HCT116 (cell line): ENCODE measurements at regions not wholly inside any gene's neighbourhood (a gene's known extent, or its start where the extent isn't known, plus 50 kb on each side); places are given as distances from the start of the nearest gene placed in this dataset.
A peak's percentile ranks its signal among the peaks of the same experiment; 100 is the strongest.

Experiments
- ATAC-seq: fragments of 200-7000 bp; cut with Tn5 transposase; 2 replicates; pipeline ENCODE4 v1.9.1; 2020; ENCODE audit warnings: mild to moderate bottlenecking, moderate library complexity
- BruUV-seq: library from RNA; stranded (reverse); fragments of 400-500 nt; replicated peaks from 2 replicates; lab custom pipeline; 2021; lab: Mats Ljungman, UMichigan
- CTCF ChIA-PET: fragments of 300-600 bp; sonication (Branson Sonifier 250); formaldehyde crosslinking; loops from one replicate; lab custom pipeline; 2021; ENCODE audit warnings: antibody characterized with exemption; lab: Charles Lee
- POLR2A ChIA-PET: fragments of 300-600, 350-600 bp; sonication (Branson Sonifier 250); formaldehyde crosslinking; loops from one replicate; lab custom pipeline; 2021; ENCODE audit warnings: antibody characterized with exemption; lab: Charles Lee
- RAD21 ChIA-PET, 2 experiments: fragments of 300-600 bp; sonication (Branson Sonifier 250); formaldehyde crosslinking; loops; one replicate each; lab custom pipeline; 2023; ENCODE audit warnings: low total read pairs in 2 of 2; ENCODE audit not compliant: uncharacterized antibody in 2 of 2, unreplicated experiment in 2 of 2, low non-redundant PET in 1 of 2; lab: Charles Lee
- DNase-seq: peaks from one replicate; pipeline ENCODE4 v3.0.0-alpha.2; 2010; ENCODE audit warnings: low read depth, low spot score
- H2AFZ ChIP-seq: fragments of 200-600 bp; shearing (Covaris generic), sonication (generic); 2 replicates; pipeline ENCODE4 v1.6.1; 2017; ENCODE audit warnings: low read depth, mixed run types, mixed read lengths, antibody characterized with exemption, low read length; ENCODE audit not compliant: poor library complexity, severe bottlenecking
- H3K27ac ChIP-seq: 2 replicates; pipeline ENCODE4 v1.5.1; 2012; ENCODE audit warnings: low read depth, low read length
- H3K27me3 ChIP-seq: fragments of 200-600 bp; sonication (generic); 2 replicates; pipeline ENCODE4 v1.6.1; 2016; ENCODE audit warnings: mixed run types, low read length, mixed read lengths; ENCODE audit not compliant: insufficient read depth
- H3K36me3 ChIP-seq, 2 experiments: fragments of 200-500 bp in 1 of 2; fragments of 200-600 bp in 1 of 2; sonication (Bioruptor generic) in 1 of 2; sonication (generic) in 1 of 2; 2 replicates each; pipeline versions ENCODE4 v1.5.1 to v1.6.1; 2014 to 2016; ENCODE audit warnings: low read length in 2 of 2, inconsistent platforms in 1 of 2, mixed read lengths in 1 of 2, mixed run types in 1 of 2; ENCODE audit not compliant: insufficient read depth in 2 of 2, control insufficient read depth in 1 of 2
- H3K4me1 ChIP-seq, 2 experiments: fragments of 200-600 bp in 1 of 2; sonication (generic) in 1 of 2; 2 replicates each; pipeline versions ENCODE4 v1.5.1 to v1.6.1; 2012 to 2017; ENCODE audit warnings: low read length in 2 of 2, inconsistent platforms in 1 of 2, mild to moderate bottlenecking in 1 of 2, mixed read lengths in 1 of 2, mixed run types in 1 of 2, moderate library complexity in 1 of 2; ENCODE audit not compliant: insufficient read depth in 2 of 2, control insufficient read depth in 1 of 2
- H3K4me2 ChIP-seq: fragments of 200-600 bp; sonication (generic); 2 replicates; pipeline ENCODE4 v1.6.1; 2017; ENCODE audit warnings: mixed run types, low read length, mixed read lengths
- H3K4me3 ChIP-seq, 2 experiments: fragments of 200-600 bp in 1 of 2; sonication (generic) in 1 of 2; replicated peaks in 1 of 2; 2 replicates each; pipeline ENCODE4 v1.5.1; 2011 to 2016; ENCODE audit warnings: low read length in 2 of 2, control low read depth in 1 of 2, low read depth in 1 of 2, mild to moderate bottlenecking in 1 of 2, mixed read lengths in 1 of 2, mixed run types in 1 of 2
- H3K79me2 ChIP-seq: fragments of 200-600 bp; sonication (generic); 2 replicates; pipeline ENCODE4 v1.6.1; 2017; ENCODE audit warnings: mild to moderate bottlenecking, mixed run types, low read length, moderate library complexity, mixed read lengths; ENCODE audit not compliant: insufficient read depth
- H3K9ac ChIP-seq: fragments of 200-600 bp; sonication (generic); 2 replicates; pipeline ENCODE4 v1.6.1; 2016; ENCODE audit warnings: low read length, mixed read lengths
- H3K9me2 ChIP-seq: fragments of 200-600 bp; sonication (generic), shearing (Covaris generic); 2 replicates; pipeline ENCODE4 v1.6.1; 2017; ENCODE audit warnings: mixed run types, mild to moderate bottlenecking, moderate library complexity; ENCODE audit not compliant: insufficient read depth
- H3K9me3 ChIP-seq, 2 experiments: fragments of 200-500 bp in 1 of 2; fragments of 200-600 bp in 1 of 2; sonication (Bioruptor generic) in 1 of 2; sonication (generic) in 1 of 2; 2 replicates each; pipeline ENCODE4 v1.6.1; 2014 to 2017; ENCODE audit warnings: low read length in 2 of 2, mixed read lengths in 2 of 2, inconsistent platforms in 1 of 2, low read depth in 1 of 2, mild to moderate bottlenecking in 1 of 2, mixed run types in 1 of 2, moderate library complexity in 1 of 2; ENCODE audit not compliant: control insufficient read depth in 1 of 2, insufficient read depth in 1 of 2
- H4K20me1 ChIP-seq: fragments of 200-600 bp; sonication (generic), shearing (Covaris generic); 2 replicates; pipeline ENCODE4 v1.6.1; 2017; ENCODE audit warnings: mixed run types, mild to moderate bottlenecking, moderate library complexity; ENCODE audit not compliant: insufficient read depth
- CBX3 ChIP-seq: IDR thresholded peaks from 2 replicates; pipeline ENCODE4 v1.6.1; 2012; ENCODE audit warnings: low read depth
- CEBPB ChIP-seq: IDR thresholded peaks from 2 replicates; pipeline ENCODE4 v1.6.1; 2012; ENCODE audit warnings: low read depth
- EZH2 ChIP-seq: fragments of 200-600 bp; sonication (generic); IDR thresholded peaks from 2 replicates; pipeline ENCODE4 v1.6.1; 2017; ENCODE audit warnings: antibody characterized with exemption, mixed run types
- intact Hi-C: fragments of 100-400 bp; cut with micrococcal nuclease; formaldehyde crosslinking; loops from 2 replicates; pipeline ENCODE4 v1.10.0; 2022

- DNase-seq: peak; percentile 15
- no peak overlapping the region for H3K4me2 ChIP-seq
- H3K36me3 ChIP-seq: no peaks in the 10 kb centered on the region
- H3K4me1 ChIP-seq: no peaks in the 10 kb centered on the region
- no peak overlapping the region for H3K9ac ChIP-seq
- 0 out of 2 replicates have a peak, but pooled peaks cover 9% of the 10 kb centered on the region for H3K27me3 ChIP-seq
- ChIA-PET RAD21 (no interaction called here), CTCF (interaction anchor here (1.0 to 1.9 kb wide), 2 partner anchors 198 to 702 kb away, joined by 4 to 12 read pairs; no protein-coding TSS in a partner anchor), POLR2A (no interaction called here)
- no peaks in the 10 kb centered on the region for H3K9me3 ChIP-seq
- no peak overlapping the region for H3K27ac ChIP-seq
- TF ChIP-seq EZH2 (no peak), CEBPB (peak; percentile 79)
- no TSS peak for BruUV-seq
- no peaks in the 10 kb centered on the region for H4K20me1 ChIP-seq
- H2AFZ ChIP-seq: no peak overlapping the region
- ATAC-seq: no peak
- no peaks in the 10 kb centered on the region for H3K9me2 ChIP-seq
- intact Hi-C loops: loop anchor here (5.0 to 10.0 kb wide), 4 partner anchors 110 to 882 kb away; no protein-coding TSS in a partner anchor
- H3K79me2 ChIP-seq: no peaks in the 10 kb centered on the region
- no peak overlapping the region for H3K4me3 ChIP-seq
These were observed 325.2 kb upstream of the NT5E start for GRCh38 chr6:85124472-85125354.

- ATAC-seq: no peak
- H3K9ac ChIP-seq: no peak overlapping the region
- TF ChIP-seq CBX3: no peak
- no peak overlapping the region for H3K4me2 ChIP-seq
- H3K79me2 ChIP-seq: no peaks in the 10 kb centered on the region
- DNase-seq: no peak
- no TSS peak for BruUV-seq
- peaks cover 17% of the 10 kb centered on the region; the same call in 1 of the 2 replicates for H3K27me3 ChIP-seq
- no peaks in the 10 kb centered on the region for H3K9me2 ChIP-seq
- ChIA-PET CTCF (no interaction called here), POLR2A (no interaction called here), RAD21 (no interaction called here)
- no peak overlapping the region for H3K4me3 ChIP-seq
- H3K4me1 ChIP-seq: no peaks in the 10 kb centered on the region
- H3K36me3 ChIP-seq: no peaks in the 10 kb centered on the region
- no peaks in the 10 kb centered on the region for H4K20me1 ChIP-seq
- H2AFZ ChIP-seq: no peak overlapping the region
- H3K27ac ChIP-seq: no peak overlapping the region
- intact Hi-C loops: loop anchor here (10.0 kb wide), 1 partner anchor 106 kb away; no protein-coding TSS in a partner anchor
- H3K9me3 ChIP-seq: no peaks in the 10 kb centered on the region
These were observed 328.7 kb upstream of the NT5E start for GRCh38 chr6:85121158-85121557.
